ENCODE measurements at regions not wholly inside any gene's neighbourhood (a gene's known extent, or its start where the extent isn't known, plus 50 kb on each side); places are given as distances from the start of the nearest gene placed in this dataset.
A peak's percentile ranks its signal among the peaks of the same experiment; 100 is the strongest.

GRCh38 chr10:121033366-121033765, 182.2 kb downstream of the WDR11 start:
- DNase-seq = no peak

DNA sequence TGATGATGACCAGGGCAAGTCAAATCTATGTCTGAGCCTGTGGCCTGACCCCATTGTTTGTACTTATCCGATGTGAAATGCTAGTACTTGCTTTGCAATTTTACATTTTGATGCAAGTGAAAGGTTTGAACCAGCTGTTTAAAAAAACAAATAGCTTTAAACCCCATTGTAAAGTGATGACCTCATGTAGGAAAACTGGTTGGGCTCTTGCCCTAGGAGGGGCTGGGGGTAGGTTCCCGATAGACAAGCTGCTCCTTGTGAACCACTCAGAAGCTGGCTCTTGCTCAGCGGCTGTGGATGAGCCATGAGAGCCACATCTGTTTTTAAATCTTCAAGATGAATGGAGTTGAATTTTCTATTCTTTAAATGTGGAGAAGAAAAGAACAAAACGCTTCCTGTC, 185.3 kb downstream of the WDR11 start:
- DNase-seq = no peak

- no peak for DNase-seq
These were observed 190.3 kb downstream of the WDR11 start for GRCh38 chr10:121041499-121041898.

GRCh38 chr10:121041906-121042305, 190.7 kb downstream of the WDR11 start:
- no peak for DNase-seq

DNA sequence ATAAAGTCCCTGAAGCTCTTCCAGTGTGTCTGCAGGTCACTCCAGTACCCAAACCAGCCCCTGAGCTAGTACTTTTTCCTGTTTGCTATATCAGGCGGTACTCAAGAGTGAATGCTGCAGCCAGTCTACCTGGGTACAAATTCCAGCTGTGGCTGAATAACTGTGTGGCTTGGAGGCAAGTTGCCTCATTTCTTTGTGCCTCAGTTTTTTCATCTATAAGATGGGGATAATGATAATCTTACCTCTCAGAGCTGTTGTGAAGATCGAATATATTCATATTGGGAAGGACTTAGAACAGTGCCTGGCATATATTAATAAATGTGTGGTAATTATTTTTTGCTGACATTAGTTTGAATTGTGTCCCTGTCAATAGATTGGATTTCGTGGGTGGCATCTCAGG, 191.2 kb downstream of the WDR11 start:
- DNase-seq = no peak

- peak; percentile 44 for DNase-seq
These were observed 192.1 kb downstream of the WDR11 start for GRCh38 chr10:121043124-121043849.

DNA sequence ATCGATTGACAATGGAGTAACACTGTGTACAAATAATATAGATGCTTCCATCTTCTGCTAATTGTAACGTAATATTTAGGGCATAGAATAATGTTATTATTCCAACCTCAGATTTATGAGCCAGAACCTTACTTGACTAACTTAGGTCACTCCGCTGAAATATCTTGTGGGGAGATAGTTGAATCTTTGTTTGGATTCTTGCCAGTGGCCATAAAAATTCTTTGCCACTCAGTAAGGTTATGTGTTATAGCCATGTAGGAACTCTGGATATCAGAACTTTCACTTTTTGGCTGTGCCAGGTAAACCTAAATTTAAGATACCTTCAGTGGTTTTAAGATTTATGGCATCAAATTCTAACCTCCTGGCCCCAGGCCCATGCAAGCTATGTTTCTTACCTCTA, 197.6 kb downstream of the WDR11 start:
- no peak for DNase-seq

DNA sequence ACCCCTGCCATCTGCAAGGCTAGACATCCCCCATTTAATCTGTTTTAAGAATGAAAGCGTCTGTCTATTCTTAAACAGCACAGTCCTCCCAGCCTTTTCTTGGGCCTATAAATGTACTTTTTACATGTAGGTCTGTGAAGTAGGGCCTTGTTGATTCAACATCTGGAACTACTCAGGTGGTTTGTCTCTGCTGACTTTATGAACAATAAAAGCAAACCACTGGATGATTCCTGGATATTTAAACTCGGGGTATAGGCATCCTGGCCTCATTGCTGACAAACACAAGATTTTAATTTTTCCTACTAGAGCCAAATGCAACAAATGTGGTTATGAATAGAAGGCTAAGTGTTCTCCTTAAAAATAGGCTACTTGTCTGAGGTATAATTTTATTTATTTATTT, 198.3 kb downstream of the WDR11 start:
- no peak for DNase-seq

GRCh38 chr10:121049923-121050322, 198.8 kb downstream of the WDR11 start:
- DNase-seq = no peak

DNA sequence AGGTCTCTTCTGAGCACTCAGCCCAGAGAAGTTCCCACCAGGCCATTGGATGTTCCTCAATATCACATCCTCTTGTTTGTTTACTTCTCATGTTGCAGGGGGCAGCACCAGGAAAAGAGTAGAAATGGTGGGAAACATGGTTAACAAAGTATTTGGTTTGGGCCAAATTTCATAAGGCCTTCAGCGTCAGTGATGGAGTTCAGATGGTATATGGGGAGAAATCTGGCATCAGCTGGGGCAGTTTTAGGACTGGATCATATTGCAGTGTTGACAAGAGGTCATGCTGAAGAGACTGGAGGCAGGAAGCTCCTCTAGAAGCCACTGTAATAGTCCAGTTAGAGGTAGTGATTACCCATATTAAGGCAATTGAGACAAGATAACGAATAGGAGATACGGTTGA, 200.0 kb downstream of the WDR11 start:
- DNase-seq = no peak

DNA sequence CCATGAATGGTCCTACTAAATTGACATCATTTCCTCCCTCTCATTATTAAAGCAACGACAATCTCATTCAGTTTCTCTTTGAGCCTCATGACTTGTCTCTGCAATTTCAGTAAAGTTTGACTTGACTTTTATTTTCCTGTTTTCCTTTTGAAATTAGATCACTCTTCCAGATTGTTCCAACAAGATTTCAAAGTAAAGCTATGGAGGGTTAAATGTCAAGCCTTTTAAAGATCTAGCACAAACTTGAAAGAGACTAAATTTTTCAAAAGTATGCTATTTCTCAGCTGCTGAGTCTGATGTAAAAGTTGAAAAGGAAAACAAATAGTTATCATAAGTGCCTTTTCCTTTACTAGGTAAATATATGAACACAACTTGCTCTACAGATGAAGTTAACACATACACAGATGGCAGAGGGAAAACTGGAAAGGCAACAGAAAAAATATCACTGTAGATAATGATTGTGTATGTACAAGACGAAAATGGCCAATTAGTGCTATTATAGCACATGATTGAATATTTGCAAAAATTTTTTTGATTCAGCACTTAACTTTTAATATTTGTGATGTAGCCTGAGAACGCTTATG, 200.6 kb downstream of the WDR11 start:
- DNase-seq = no peak

GRCh38 chr10:121053151-121053550, 202.0 kb downstream of the WDR11 start:
- no peak for DNase-seq

DNA sequence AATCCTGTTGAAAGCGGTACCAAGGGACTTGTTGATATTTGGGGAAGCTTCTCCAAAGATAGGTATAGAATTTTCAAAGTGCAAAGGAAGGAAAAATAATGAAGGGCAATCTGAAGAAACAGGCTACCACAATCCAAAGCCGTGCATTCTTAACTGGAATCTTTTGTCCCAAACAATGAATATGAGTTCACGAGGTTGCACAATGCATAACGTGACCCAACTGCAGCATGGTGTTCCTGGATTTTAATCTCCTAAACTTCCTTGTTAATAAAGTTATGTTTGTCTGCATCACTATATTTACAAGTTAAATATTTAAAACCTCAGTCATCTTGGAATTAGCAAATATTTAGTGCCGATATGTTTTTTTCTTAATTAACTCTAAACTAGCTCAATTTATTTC, 203.7 kb downstream of the WDR11 start:
- DNase-seq = no peak

- DNase-seq = no peak
These were observed 206.1 kb downstream of the WDR11 start for GRCh38 chr10:121057269-121057668.

GRCh38 chr10:121058082-121058481, 206.9 kb downstream of the WDR11 start:
- DNase-seq = no peak

DNA sequence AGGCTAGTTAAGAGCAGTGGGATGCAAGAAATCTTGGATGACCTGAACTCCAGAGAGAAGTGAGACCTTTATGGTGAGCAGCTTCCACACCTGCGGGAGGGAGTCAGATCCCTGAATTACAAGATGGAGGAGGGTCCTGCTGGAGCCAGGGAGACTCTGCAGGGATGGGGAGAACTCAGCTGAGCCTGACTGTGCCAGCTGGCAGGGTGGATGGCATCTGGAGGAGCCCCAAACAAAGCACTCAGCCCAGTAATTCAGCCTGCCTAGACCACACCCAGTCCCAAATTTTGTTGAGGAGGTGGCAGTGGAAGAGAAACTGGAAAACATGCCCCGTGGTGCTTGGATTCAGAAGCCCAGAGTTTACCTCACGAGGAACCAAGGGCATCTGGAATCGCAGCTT, 208.2 kb downstream of the WDR11 start:
- DNase-seq = no peak

GRCh38 chr10:121062115-121062514, 211.0 kb downstream of the WDR11 start:
- no peak for DNase-seq

GRCh38 chr10:121063744-121064143, 212.6 kb downstream of the WDR11 start:
- DNase-seq = no peak

DNA sequence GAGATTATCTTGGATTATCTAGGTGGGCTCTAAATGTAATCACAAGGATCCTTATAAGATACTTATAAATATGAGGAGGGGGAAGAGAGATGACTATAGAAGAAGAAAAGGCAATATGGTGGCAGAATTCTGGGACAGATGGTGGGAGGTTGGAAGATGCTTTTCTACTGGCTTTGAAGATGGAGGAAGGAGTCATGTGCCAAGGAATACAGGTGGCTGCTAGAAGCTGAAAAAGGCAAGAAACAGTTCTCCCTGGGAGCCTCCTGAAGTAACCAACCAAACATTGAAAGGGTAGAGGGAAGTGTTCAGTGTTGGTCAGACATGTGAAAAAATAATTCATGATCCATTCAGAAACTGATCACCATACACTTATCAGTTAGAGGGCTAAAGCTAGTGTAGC, 213.3 kb downstream of the WDR11 start:
- no peak for DNase-seq

DNA sequence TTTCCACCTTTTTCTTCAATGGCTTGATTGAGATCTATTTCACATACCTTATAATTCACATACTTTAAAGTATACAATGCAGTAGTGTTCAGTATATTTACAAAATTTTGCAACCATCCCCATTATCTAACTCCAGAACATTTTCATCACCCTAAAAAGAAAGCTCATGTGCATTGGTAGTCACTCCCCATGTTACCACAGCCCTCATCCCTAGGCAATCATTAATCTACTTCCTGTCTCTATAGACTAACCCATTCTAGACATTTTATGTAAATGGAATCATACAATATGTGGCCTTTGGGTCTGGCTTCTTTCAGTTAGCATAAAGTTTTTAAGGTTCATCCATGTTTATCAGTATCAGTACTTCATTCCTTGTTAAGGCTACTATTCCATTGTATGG, 214.2 kb downstream of the WDR11 start:
- no peak for DNase-seq

DNA sequence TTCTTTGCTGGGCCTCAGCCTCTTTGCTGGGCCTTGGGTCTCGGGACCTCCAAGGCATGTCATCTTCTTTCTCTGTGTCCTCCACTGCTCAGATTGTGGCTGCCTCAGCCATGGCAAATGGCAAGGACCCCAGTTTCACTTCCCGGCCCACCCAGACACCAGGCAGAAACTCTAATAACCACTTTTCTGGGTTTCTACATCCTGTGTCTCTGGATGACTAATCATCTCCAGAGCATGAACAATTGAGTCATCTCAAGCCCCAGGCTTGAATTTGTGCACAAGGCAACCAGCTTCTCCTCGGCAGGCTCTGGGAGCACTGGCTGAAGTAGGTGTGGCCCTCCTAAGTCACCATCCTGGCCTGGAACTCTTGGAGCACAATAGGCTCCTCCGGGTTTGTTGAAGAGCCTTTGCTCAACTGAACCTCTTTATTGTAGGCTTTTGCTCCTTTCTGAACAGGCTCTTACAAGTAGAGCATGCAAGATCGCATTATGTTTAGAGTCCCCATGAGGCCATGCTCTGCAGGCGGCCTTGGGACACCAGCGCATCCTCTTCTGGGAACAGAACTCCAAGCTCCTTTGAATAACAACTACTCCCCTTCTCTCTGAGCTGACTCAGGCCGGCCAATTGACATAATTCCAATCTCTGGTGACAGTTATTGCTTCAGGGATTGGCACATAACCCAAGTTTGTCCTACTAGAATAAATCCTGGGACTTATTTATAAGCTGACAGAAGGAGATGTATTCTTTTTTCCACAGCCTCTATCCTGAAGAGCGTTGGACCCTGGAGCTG, 218.1 kb downstream of the WDR11 start:
- DNase-seq = no peak

GRCh38 chr10:121070275-121071070, 219.3 kb downstream of the WDR11 start:
- no peak for DNase-seq

DNA sequence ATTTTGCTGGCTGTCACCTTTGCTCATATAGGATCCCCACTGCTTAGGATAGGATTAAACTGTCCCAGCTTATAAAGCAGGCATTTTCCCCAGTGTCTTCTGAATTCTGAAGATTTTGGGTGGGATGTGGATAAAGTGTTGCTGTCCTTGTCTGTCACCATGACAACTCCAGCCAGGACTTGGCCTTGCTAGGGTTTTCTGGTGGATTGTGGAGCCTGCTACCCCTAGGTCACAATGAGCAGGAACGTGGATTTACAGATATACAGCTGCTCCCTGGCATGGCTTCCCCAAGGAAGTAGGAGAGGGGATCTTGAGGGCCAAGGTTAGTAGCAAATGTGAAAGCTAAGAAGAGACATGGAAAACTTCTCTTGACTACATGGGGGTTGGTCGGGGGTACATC, 220.7 kb downstream of the WDR11 start:
- DNase-seq = peak; percentile 18
